ENCODE measurements at regions not wholly inside any gene's neighbourhood (a gene's known extent, or its start where the extent isn't known, plus 50 kb on each side); places are given as distances from the start of the nearest gene placed in this dataset.

- DNase-seq = no peak
Observed at GRCh38 chr10:129396021-129396722, 70.9 kb upstream of the MGMT start.

GRCh38 chr10:129397198-129397974, 69.7 kb upstream of the MGMT start:
- DNase-seq = no peak

- no peak for DNase-seq
Observed at GRCh38 chr10:129398711-129399141, 68.3 kb upstream of the MGMT start.

GRCh38 chr10:129400426-129400825, 66.6 kb upstream of the MGMT start:
- DNase-seq = no peak

GRCh38 chr10:129402459-129402858, 64.6 kb upstream of the MGMT start:
- no peak for DNase-seq

- DNase-seq = no peak
Observed at GRCh38 chr10:129404091-129404490, 63.0 kb upstream of the MGMT start.

GRCh38 chr10:129405389-129405788, 61.7 kb upstream of the MGMT start:
- no peak for DNase-seq

GRCh38 chr10:129410688-129411392, 56.2 kb upstream of the MGMT start:
- DNase-seq = no peak

GRCh38 chr10:129411393-129411705, 55.7 kb upstream of the MGMT start:
- DNase-seq = no peak

- DNase-seq = no peak
Observed at GRCh38 chr10:129411772-129412171, 55.3 kb upstream of the MGMT start.

- no peak for DNase-seq
Observed at GRCh38 chr10:129413024-129413423, 54.0 kb upstream of the MGMT start.

GRCh38 chr10:129415215-129416140, 51.6 kb upstream of the MGMT start:
- no peak for DNase-seq

GRCh38 chr10:129416155-129416554, 50.9 kb upstream of the MGMT start:
- DNase-seq = no peak

- DNase-seq = no peak
Observed at GRCh38 chr10:129416956-129417765, 49.9 kb upstream of the MGMT start.

Measured in NCI-H187 (cell line).